GM23338 (cell line): ENCODE measurements at regions not wholly inside any gene's neighbourhood (a gene's known extent, or its start where the extent isn't known, plus 50 kb on each side); places are given as distances from the start of the nearest gene placed in this dataset.

Experiments used
- ATAC-seq: fragments of 200-7000 bp; cut with Tn5 transposase; 3 replicates; pipeline ENCODE4 v1.9.1; 2020
- DNase-seq: peaks from one replicate; pipeline ENCODE4 v3.0.0-alpha.2; 2015; ENCODE audit warnings: low spot score
- H2AFZ ChIP-seq: fragments of 200-600 bp; sonication (generic); 2 replicates; pipeline ENCODE4 v1.8.0; 2016; ENCODE audit warnings: antibody characterized with exemption, mild to moderate bottlenecking, moderate library complexity
- H3F3A ChIP-seq: fragments of 200-600 bp; sonication (generic); replicated peaks from 2 replicates; pipeline ENCODE4 v1.8.0; 2017; ENCODE audit warnings: antibody characterized with exemption, mixed run types, low read depth
- H3K27ac ChIP-seq: fragments of 200-600 bp; sonication (generic); 2 replicates; pipeline ENCODE4 v1.6.1; 2016; ENCODE audit warnings: low read depth
- H3K27me3 ChIP-seq: fragments of 200-600 bp; sonication (generic); 2 replicates; pipeline ENCODE4 v1.8.0; 2016; ENCODE audit warnings: mild to moderate bottlenecking, mixed run types, moderate library complexity; ENCODE audit not compliant: insufficient read depth
- H3K36me3 ChIP-seq: fragments of 200-600 bp; sonication (generic); 2 replicates; pipeline ENCODE4 v1.8.0; 2016; ENCODE audit warnings: mild to moderate bottlenecking; ENCODE audit not compliant: insufficient read depth
- H3K4me1 ChIP-seq: fragments of 200-600 bp; sonication (generic); 2 replicates; pipeline ENCODE4 v1.8.0; 2016; ENCODE audit warnings: mild to moderate bottlenecking, moderate library complexity; ENCODE audit not compliant: insufficient read depth
- H3K4me2 ChIP-seq: fragments of 200-600 bp; sonication (generic); 2 replicates; pipeline ENCODE4 v1.7.1; 2017; ENCODE audit warnings: mixed run types
- H3K4me3 ChIP-seq: fragments of 200-600 bp; sonication (generic); 2 replicates; pipeline ENCODE4 v1.6.1; 2016; ENCODE audit warnings: mixed run types
- H3K79me2 ChIP-seq: fragments of 200-600 bp; sonication (generic); replicated peaks from 2 replicates; pipeline ENCODE4 v1.8.0; 2017; ENCODE audit warnings: mild to moderate bottlenecking; ENCODE audit not compliant: insufficient read depth
- H3K9me2 ChIP-seq: fragments of 200-600 bp; sonication (generic); 2 replicates; pipeline ENCODE4 v1.8.0; 2017; ENCODE audit not compliant: insufficient read depth
- H4K20me1 ChIP-seq: fragments of 200-600 bp; sonication (generic); replicated peaks from 2 replicates; pipeline ENCODE4 v1.8.0; 2017; ENCODE audit warnings: mild to moderate bottlenecking; ENCODE audit not compliant: insufficient read depth
- H3K27ac Mint-ChIP-seq: 2 replicates; pipeline ENCODE4 v1.8.0; 2020; ENCODE audit warnings: inconsistent platforms, mild to moderate bottlenecking, moderate library complexity, mixed read lengths
- H3K27me3 Mint-ChIP-seq: 3 replicates; pipeline ENCODE4 v1.8.0; 2022; ENCODE audit warnings: low read depth, mild to moderate bottlenecking, moderate library complexity, mixed read lengths, inconsistent platforms; ENCODE audit not compliant: insufficient read depth, poor library complexity
- H3K36me3 Mint-ChIP-seq: 3 replicates; pipeline ENCODE4 v1.8.0; 2021; ENCODE audit warnings: low read depth, mild to moderate bottlenecking, inconsistent platforms, moderate library complexity, mixed read lengths
- H3K4me1 Mint-ChIP-seq: 3 replicates; pipeline ENCODE4 v1.8.0; 2020; ENCODE audit warnings: mild to moderate bottlenecking, inconsistent platforms, mixed read lengths
- H3K4me3 Mint-ChIP-seq: 3 replicates; pipeline ENCODE4 v1.8.0; 2021; ENCODE audit warnings: moderate library complexity, mild to moderate bottlenecking, inconsistent platforms, mixed read lengths
- H3K9me3 Mint-ChIP-seq: 3 replicates; pipeline ENCODE4 v1.8.0; 2020; ENCODE audit warnings: moderate library complexity, mild to moderate bottlenecking, inconsistent platforms, mixed read lengths
- CREB1 ChIP-seq: fragments of 250-450 bp; sonication (Bioruptor Pico); IDR thresholded peaks from 2 replicates; pipeline ENCODE4 v1.5.0; 2020; ENCODE audit warnings: low read depth, mild to moderate bottlenecking, moderate library complexity
- EZH2 ChIP-seq: fragments of 200-600 bp; sonication (generic); IDR thresholded peaks from one replicate; pipeline ENCODE4 v1.8.0; 2017; ENCODE audit warnings: antibody characterized with exemption, mild to moderate bottlenecking, low read depth; ENCODE audit not compliant: unreplicated experiment
- EZH2phosphoT487 ChIP-seq: fragments of 200-600 bp; sonication (generic); IDR thresholded peaks from one replicate; pipeline ENCODE4 v1.8.1; 2018; ENCODE audit warnings: antibody characterized with exemption; ENCODE audit not compliant: unreplicated experiment
- JUNB ChIP-seq: IDR thresholded peaks from one replicate; pipeline ENCODE4 v1.6.1; 2016; ENCODE audit warnings: antibody characterized with exemption; ENCODE audit not compliant: unreplicated experiment
- NANOG ChIP-seq: IDR thresholded peaks from 2 replicates; pipeline ENCODE4 v1.6.1; 2016; ENCODE audit warnings: antibody characterized with exemption, borderline replicate concordance
- POLR2AphosphoS5 ChIP-seq: IDR thresholded peaks from 2 replicates; pipeline ENCODE4 v1.6.1; 2016; ENCODE audit warnings: antibody characterized with exemption, low read depth
- STAT1 ChIP-seq: IDR thresholded peaks from one replicate; pipeline ENCODE4 v1.6.1; 2016; ENCODE audit warnings: antibody characterized with exemption; ENCODE audit not compliant: unreplicated experiment
- ZNF114 ChIP-seq: fragments of 250-450 bp; sonication (Bioruptor Pico); IDR thresholded peaks from 2 replicates; pipeline ENCODE4 v1.5.0; 2020; ENCODE audit warnings: mild to moderate bottlenecking, moderate library complexity
- ZNF331 ChIP-seq: fragments of 250-450 bp; sonication (Bioruptor Pico); IDR thresholded peaks from 2 replicates; pipeline ENCODE4 v1.5.0; 2020; ENCODE audit warnings: low read depth, mild to moderate bottlenecking, moderate library complexity
- TF ChIP-seq, protein P1 (sequence below): fragments of 250-450 bp; sonication (Bioruptor Pico); IDR thresholded peaks from 2 replicates; pipeline ENCODE4 v1.5.0; 2020; ENCODE audit warnings: mild to moderate bottlenecking, moderate library complexity
- TF ChIP-seq, protein P2 (sequence below), 2 experiments: fragments of 200-600 bp in 1 of 2; sonication (generic) in 1 of 2; conservative IDR thresholded peaks; 2 replicates each; pipeline versions ENCODE4 v1.5.1 to v1.6.1; 2016 to 2017; ENCODE audit warnings: antibody characterized with exemption in 2 of 2, low read depth in 2 of 2, mild to moderate bottlenecking in 2 of 2, moderate library complexity in 1 of 2
- TF ChIP-seq, protein P3 (sequence below): IDR thresholded peaks from 2 replicates; pipeline ENCODE4 v1.6.1; 2016; ENCODE audit warnings: antibody characterized with exemption
- TF ChIP-seq, protein P4 (sequence below): IDR thresholded peaks from one replicate; pipeline ENCODE4 v1.6.1; 2018; ENCODE audit warnings: antibody characterized with exemption; ENCODE audit not compliant: unreplicated experiment

DNA sequence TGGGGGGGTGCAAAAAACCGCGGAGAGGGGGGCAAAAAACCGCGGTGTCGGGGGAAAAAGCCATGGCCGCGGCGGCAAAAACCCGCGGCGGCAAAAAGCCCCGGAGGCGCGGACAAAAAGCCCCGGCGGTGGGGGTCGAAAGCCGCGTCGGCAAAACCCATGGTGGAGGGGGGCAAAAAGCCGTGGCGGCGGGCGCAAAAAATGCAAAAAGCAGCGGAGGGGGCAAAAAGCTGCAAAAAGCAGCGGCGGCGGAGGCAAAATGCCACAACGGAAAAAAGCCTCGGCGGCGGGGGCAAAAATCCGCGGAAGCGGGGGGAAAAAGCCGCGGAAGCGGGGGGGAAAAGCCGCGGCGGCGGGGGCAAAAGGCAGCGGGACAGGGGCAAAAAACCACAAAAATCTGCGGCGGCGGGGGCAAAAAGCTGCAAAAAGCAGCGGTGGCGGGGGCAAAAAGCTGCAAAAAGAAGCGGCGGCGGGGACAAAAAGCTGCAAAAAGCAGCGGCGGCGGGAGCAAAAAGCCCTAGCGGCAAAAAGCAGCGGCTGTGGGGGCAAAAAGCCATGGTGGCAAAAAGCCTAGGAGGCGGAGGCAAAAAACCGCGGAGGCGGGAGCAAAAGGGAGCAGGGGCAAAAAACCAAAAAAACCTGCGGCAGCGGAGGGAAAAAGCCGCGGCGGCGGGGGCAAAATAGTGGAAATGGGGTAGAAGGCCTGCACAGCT is 418.9 kb downstream of the ZNF716 start:
- Mint-ChIP-seq H3K4me1 (no peaks in the 10 kb centered on the region), H3K4me3 (no peak overlapping the region), H3K36me3 (peaks cover 24% of the 10 kb centered on the region; the same call in 2 of the 3 replicates), H3K27me3 (peaks cover 3% of the 10 kb centered on the region), H3K9me3 (peaks cover 81% of the 10 kb centered on the region), H3K27ac (no peak overlapping the region)
- Histone ChIP-seq H3K36me3 (no peaks in the 10 kb centered on the region; the same call in 1 of the 2 replicates), H3F3A (no peaks in the 10 kb centered on the region), H3K27me3 (no peaks in the 10 kb centered on the region), H3K9me2 (no peaks in the 10 kb centered on the region), H3K4me1 (no peaks in the 10 kb centered on the region), H4K20me1 (no peaks in the 10 kb centered on the region), H3K4me3 (no peak overlapping the region), H3K27ac (no peak overlapping the region), H3K4me2 (no peak overlapping the region), H3K79me2 (no peaks in the 10 kb centered on the region), H2AFZ (no peak overlapping the region)
- no peak for ATAC-seq
- TF ChIP-seq, protein P1, sequence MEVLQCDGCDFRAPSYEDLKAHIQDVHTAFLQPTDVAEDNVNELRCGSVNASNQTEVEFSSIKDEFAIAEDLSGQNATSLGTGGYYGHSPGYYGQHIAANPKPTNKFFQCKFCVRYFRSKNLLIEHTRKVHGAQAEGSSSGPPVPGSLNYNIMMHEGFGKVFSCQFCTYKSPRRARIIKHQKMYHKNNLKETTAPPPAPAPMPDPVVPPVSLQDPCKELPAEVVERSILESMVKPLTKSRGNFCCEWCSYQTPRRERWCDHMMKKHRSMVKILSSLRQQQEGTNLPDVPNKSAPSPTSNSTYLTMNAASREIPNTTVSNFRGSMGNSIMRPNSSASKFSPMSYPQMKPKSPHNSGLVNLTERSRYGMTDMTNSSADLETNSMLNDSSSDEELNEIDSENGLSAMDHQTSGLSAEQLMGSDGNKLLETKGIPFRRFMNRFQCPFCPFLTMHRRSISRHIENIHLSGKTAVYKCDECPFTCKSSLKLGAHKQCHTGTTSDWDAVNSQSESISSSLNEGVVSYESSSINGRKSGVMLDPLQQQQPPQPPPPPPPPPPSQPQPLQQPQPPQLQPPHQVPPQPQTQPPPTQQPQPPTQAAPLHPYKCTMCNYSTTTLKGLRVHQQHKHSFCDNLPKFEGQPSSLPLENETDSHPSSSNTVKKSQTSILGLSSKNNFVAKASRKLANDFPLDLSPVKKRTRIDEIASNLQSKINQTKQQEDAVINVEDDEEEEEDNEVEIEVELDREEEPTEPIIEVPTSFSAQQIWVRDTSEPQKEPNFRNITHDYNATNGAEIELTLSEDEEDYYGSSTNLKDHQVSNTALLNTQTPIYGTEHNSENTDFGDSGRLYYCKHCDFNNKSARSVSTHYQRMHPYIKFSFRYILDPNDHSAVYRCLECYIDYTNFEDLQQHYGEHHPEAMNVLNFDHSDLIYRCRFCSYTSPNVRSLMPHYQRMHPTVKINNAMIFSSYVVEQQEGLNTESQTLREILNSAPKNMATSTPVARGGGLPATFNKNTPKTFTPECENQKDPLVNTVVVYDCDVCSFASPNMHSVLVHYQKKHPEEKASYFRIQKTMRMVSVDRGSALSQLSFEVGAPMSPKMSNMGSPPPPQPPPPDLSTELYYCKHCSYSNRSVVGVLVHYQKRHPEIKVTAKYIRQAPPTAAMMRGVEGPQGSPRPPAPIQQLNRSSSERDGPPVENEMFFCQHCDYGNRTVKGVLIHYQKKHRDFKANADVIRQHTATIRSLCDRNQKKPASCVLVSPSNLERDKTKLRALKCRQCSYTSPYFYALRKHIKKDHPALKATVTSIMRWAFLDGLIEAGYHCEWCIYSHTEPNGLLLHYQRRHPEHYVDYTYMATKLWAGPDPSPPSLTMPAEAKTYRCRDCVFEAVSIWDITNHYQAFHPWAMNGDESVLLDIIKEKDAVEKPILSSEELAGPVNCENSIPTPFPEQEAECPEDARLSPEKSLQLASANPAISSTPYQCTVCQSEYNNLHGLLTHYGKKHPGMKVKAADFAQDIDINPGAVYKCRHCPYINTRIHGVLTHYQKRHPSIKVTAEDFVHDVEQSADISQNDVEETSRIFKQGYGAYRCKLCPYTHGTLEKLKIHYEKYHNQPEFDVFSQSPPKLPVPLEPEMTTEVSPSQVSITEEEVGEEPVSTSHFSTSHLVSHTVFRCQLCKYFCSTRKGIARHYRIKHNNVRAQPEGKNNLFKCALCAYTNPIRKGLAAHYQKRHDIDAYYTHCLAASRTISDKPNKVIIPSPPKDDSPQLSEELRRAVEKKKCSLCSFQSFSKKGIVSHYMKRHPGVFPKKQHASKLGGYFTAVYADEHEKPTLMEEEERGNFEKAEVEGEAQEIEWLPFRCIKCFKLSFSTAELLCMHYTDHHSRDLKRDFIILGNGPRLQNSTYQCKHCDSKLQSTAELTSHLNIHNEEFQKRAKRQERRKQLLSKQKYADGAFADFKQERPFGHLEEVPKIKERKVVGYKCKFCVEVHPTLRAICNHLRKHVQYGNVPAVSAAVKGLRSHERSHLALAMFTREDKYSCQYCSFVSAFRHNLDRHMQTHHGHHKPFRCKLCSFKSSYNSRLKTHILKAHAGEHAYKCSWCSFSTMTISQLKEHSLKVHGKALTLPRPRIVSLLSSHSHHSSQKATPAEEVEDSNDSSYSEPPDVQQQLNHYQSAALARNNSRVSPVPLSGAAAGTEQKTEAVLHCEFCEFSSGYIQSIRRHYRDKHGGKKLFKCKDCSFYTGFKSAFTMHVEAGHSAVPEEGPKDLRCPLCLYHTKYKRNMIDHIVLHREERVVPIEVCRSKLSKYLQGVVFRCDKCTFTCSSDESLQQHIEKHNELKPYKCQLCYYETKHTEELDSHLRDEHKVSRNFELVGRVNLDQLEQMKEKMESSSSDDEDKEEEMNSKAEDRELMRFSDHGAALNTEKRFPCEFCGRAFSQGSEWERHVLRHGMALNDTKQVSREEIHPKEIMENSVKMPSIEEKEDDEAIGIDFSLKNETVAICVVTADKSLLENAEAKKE (CRISPR knock-in tag), result no peak
- TF ChIP-seq POLR2AphosphoS5, result no peak
- TF ChIP-seq, protein P2, sequence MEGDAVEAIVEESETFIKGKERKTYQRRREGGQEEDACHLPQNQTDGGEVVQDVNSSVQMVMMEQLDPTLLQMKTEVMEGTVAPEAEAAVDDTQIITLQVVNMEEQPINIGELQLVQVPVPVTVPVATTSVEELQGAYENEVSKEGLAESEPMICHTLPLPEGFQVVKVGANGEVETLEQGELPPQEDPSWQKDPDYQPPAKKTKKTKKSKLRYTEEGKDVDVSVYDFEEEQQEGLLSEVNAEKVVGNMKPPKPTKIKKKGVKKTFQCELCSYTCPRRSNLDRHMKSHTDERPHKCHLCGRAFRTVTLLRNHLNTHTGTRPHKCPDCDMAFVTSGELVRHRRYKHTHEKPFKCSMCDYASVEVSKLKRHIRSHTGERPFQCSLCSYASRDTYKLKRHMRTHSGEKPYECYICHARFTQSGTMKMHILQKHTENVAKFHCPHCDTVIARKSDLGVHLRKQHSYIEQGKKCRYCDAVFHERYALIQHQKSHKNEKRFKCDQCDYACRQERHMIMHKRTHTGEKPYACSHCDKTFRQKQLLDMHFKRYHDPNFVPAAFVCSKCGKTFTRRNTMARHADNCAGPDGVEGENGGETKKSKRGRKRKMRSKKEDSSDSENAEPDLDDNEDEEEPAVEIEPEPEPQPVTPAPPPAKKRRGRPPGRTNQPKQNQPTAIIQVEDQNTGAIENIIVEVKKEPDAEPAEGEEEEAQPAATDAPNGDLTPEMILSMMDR (conservative IDR thresholded peaks at IDR 0.05; ENCODE audit: low read depth in 2 of 2), result no peak
- TF ChIP-seq, protein P3, sequence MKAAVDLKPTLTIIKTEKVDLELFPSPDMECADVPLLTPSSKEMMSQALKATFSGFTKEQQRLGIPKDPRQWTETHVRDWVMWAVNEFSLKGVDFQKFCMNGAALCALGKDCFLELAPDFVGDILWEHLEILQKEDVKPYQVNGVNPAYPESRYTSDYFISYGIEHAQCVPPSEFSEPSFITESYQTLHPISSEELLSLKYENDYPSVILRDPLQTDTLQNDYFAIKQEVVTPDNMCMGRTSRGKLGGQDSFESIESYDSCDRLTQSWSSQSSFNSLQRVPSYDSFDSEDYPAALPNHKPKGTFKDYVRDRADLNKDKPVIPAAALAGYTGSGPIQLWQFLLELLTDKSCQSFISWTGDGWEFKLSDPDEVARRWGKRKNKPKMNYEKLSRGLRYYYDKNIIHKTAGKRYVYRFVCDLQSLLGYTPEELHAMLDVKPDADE, result no peak
- TF ChIP-seq NANOG, result no peak
- TF ChIP-seq STAT1, result no peak
- TF ChIP-seq EZH2phosphoT487, result no peak
- no peak for TF ChIP-seq CREB1
- no peak for TF ChIP-seq ZNF114 (CRISPR knock-in tag)
- TF ChIP-seq EZH2, result no peak
- no peak for TF ChIP-seq JUNB
- no peak for TF ChIP-seq ZNF331 (CRISPR knock-in tag)
- TF ChIP-seq, protein P4, sequence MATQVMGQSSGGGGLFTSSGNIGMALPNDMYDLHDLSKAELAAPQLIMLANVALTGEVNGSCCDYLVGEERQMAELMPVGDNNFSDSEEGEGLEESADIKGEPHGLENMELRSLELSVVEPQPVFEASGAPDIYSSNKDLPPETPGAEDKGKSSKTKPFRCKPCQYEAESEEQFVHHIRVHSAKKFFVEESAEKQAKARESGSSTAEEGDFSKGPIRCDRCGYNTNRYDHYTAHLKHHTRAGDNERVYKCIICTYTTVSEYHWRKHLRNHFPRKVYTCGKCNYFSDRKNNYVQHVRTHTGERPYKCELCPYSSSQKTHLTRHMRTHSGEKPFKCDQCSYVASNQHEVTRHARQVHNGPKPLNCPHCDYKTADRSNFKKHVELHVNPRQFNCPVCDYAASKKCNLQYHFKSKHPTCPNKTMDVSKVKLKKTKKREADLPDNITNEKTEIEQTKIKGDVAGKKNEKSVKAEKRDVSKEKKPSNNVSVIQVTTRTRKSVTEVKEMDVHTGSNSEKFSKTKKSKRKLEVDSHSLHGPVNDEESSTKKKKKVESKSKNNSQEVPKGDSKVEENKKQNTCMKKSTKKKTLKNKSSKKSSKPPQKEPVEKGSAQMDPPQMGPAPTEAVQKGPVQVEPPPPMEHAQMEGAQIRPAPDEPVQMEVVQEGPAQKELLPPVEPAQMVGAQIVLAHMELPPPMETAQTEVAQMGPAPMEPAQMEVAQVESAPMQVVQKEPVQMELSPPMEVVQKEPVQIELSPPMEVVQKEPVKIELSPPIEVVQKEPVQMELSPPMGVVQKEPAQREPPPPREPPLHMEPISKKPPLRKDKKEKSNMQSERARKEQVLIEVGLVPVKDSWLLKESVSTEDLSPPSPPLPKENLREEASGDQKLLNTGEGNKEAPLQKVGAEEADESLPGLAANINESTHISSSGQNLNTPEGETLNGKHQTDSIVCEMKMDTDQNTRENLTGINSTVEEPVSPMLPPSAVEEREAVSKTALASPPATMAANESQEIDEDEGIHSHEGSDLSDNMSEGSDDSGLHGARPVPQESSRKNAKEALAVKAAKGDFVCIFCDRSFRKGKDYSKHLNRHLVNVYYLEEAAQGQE, result no peak
- no peak for DNase-seq
